PFSK-1 (cell line): ENCODE measurements at regions not wholly inside any gene's neighbourhood (a gene's known extent, or its start where the extent isn't known, plus 50 kb on each side); places are given as distances from the start of the nearest gene placed in this dataset.

Source experiments
- FOXP2 ChIP-seq: optimal IDR thresholded peaks from 2 replicates; pipeline ENCODE3; 2011; ENCODE audit warnings: borderline replicate concordance, control low read depth, inconsistent platforms; ENCODE audit not compliant: insufficient read depth; ENCODE audit errors: extremely low read length, extremely low read depth
- POLR2AphosphoS5 ChIP-seq: IDR thresholded peaks from 2 replicates; pipeline ENCODE4 v1.6.1; 2012; ENCODE audit warnings: low read depth, mild to moderate bottlenecking, control low read depth, low read length, moderate library complexity
- SIN3A ChIP-seq: IDR thresholded peaks from 2 replicates; pipeline ENCODE4 v1.6.1; 2012; ENCODE audit warnings: mild to moderate bottlenecking, low read length, moderate library complexity, borderline replicate concordance; ENCODE audit not compliant: insufficient read depth
- TAF1 ChIP-seq: IDR thresholded peaks from 2 replicates; pipeline ENCODE4 v1.6.1; 2012; ENCODE audit warnings: low read length, control low read depth, borderline replicate concordance; ENCODE audit not compliant: insufficient read depth
- TF ChIP-seq, protein P1 (sequence below), 2 experiments: IDR thresholded peaks; 2 replicates each; pipeline versions ENCODE4 v1.6.1 to v1.8.0; 2011 to 2012; ENCODE audit warnings: low read depth in 2 of 2, low read length in 2 of 2, control low read depth in 1 of 2, inconsistent platforms in 1 of 2, mild to moderate bottlenecking in 1 of 2, moderate library complexity in 1 of 2; ENCODE audit not compliant: insufficient read depth in 1 of 2

DNA sequence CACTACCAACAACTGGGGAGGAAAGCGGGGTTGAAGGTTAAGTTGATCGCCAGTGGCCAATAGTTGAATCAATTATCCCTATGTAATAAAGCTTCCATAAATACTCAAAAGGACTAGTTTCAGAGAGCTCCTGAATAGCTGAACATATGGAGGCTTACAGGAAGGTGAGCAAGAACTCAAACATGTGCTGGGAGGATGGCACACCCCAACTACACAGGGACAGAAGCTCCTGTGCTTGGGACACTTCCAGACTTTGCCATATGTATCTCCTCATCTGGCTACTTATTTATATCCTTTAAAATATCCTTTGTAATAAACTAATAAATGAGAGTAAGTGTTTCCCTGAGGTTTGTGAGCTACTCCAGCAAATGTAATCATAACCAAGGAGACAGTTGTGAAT, 115.7 kb downstream of the HNMT start:
- TF ChIP-seq, protein P1, sequence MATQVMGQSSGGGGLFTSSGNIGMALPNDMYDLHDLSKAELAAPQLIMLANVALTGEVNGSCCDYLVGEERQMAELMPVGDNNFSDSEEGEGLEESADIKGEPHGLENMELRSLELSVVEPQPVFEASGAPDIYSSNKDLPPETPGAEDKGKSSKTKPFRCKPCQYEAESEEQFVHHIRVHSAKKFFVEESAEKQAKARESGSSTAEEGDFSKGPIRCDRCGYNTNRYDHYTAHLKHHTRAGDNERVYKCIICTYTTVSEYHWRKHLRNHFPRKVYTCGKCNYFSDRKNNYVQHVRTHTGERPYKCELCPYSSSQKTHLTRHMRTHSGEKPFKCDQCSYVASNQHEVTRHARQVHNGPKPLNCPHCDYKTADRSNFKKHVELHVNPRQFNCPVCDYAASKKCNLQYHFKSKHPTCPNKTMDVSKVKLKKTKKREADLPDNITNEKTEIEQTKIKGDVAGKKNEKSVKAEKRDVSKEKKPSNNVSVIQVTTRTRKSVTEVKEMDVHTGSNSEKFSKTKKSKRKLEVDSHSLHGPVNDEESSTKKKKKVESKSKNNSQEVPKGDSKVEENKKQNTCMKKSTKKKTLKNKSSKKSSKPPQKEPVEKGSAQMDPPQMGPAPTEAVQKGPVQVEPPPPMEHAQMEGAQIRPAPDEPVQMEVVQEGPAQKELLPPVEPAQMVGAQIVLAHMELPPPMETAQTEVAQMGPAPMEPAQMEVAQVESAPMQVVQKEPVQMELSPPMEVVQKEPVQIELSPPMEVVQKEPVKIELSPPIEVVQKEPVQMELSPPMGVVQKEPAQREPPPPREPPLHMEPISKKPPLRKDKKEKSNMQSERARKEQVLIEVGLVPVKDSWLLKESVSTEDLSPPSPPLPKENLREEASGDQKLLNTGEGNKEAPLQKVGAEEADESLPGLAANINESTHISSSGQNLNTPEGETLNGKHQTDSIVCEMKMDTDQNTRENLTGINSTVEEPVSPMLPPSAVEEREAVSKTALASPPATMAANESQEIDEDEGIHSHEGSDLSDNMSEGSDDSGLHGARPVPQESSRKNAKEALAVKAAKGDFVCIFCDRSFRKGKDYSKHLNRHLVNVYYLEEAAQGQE (IDR thresholded peaks at IDR 0.05; ENCODE audit: insufficient read depth in 1 of 2, low read depth in 2 of 2, low read length in 2 of 2), result no peak
- TF ChIP-seq TAF1 (no peak), FOXP2 (no peak), SIN3A (no peak), POLR2AphosphoS5 (no peak)

DNA sequence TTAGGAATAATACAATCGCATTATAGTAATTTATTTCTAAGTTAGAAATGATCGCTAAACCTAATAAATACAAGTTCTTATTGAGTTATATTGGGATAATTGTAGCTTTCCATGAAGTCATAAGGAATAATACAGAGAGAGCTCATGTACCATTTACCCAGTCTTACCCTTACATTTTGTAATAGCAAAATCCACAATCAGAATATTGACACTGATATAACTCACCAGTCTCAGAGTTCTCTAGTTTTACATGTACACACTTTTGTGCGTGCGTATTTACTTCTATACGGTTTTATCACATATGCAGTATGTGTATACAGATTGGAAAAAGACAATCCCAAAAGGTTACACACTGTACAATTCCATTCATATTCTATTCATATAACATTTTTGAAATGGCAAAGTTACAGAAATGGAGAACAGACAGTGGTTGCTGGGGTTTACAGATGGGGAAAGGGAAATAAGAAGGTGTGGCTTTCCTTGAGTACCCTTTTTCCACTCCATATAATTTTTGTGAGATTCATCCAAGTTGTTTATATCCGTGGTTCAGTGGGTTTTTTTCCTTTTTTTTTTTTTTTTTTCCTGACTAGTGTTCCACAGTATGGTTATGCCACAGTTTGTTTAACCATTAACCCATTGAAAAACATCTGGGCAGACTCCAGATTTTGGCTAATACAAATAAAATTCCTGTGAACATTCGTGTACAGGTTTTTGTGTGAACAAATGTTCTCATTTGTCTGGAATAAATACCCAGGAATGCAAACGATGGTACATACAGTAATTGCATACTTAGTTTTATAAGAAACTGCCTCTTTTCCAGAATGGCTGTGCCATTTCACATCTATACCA, 117.2 kb downstream of the HNMT start:
- TF ChIP-seq TAF1, result no peak
- no peak for TF ChIP-seq FOXP2
- TF ChIP-seq SIN3A, result no peak
- TF ChIP-seq, protein P1 (IDR thresholded peaks at IDR 0.05; ENCODE audit: insufficient read depth in 1 of 2, low read depth in 2 of 2, low read length in 2 of 2), result no peak
- no peak for TF ChIP-seq POLR2AphosphoS5

DNA sequence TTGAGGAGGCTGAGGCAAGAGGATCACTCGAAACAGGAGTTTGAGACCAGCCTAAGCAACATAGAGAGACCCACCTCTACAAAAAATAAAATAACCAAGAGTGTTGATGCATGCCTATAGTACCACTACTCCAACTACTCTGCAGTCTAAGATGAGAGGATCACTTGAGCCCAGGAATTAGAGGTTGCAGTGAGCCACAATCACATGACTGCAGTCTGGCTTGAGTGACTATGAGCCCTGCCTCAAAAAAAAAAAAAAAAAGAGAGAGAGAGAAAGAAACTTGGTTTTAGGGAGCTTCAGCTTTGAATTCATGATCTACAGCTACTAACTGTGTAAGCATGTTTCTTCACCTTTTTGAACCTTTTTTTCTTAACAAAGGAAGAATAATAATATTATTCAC, 119.9 kb downstream of the HNMT start:
- no peak for TF ChIP-seq TAF1
- TF ChIP-seq FOXP2, result no peak
- no peak for TF ChIP-seq POLR2AphosphoS5
- no peak for TF ChIP-seq SIN3A
- TF ChIP-seq, protein P1 (IDR thresholded peaks at IDR 0.05; ENCODE audit: insufficient read depth in 1 of 2, low read depth in 2 of 2, low read length in 2 of 2), result no peak

DNA sequence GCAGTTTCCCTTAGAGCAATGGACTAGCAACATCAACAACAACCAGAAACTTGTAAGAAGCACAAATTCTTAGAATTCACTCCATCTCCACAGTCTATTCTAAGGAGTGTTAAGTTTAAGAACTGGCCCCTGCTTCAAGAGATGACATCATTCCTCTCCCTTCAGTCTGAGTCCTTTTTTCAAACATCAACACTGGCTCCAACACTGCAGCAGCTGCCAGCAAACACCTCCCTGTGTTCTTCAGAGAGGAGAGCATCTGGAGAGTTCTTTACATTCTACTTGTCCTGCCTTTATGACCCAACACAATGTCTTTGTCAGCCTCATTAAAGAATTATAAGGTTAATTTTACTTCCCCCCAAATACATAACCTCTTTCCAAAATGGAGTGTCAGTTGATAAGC, 122.3 kb downstream of the HNMT start:
- TF ChIP-seq FOXP2, result no peak
- TF ChIP-seq, protein P1 (IDR thresholded peaks at IDR 0.05; ENCODE audit: insufficient read depth in 1 of 2, low read depth in 2 of 2, low read length in 2 of 2), result no peak
- no peak for TF ChIP-seq TAF1
- no peak for TF ChIP-seq POLR2AphosphoS5
- no peak for TF ChIP-seq SIN3A
